Mesodermal cell (in vitro differentiated cells): ENCODE measurements at regions not wholly inside any gene's neighbourhood (a gene's known extent, or its start where the extent isn't known, plus 50 kb on each side); places are given as distances from the start of the nearest gene placed in this dataset.

Experiments used
- H3K27ac ChIP-seq: 2 replicates; pipeline ENCODE4 v1.7.0; 2013; ENCODE audit warnings: mild to moderate bottlenecking, low read depth, low read length, moderate library complexity; ENCODE audit not compliant: severe bottlenecking
- H3K36me3 ChIP-seq: 2 replicates; pipeline ENCODE4 v1.7.1; 2013; ENCODE audit warnings: mild to moderate bottlenecking, low read length, moderate library complexity; ENCODE audit not compliant: control insufficient read depth, insufficient read depth
- H3K4me1 ChIP-seq: one replicate; pipeline ENCODE4 v1.7.1; 2013; ENCODE audit warnings: mild to moderate bottlenecking, low read length; ENCODE audit not compliant: insufficient read depth, control insufficient read depth, poor library complexity, severe bottlenecking
- H3K4me3 ChIP-seq: 2 replicates; pipeline ENCODE4 v1.7.0; 2013; ENCODE audit warnings: low read length, control low read depth, mild to moderate bottlenecking; ENCODE audit not compliant: insufficient read depth, poor library complexity, severe bottlenecking; ENCODE audit errors: extremely low read depth
- H3K9me3 ChIP-seq: 2 replicates; pipeline ENCODE4 v1.7.1; 2013; ENCODE audit warnings: mild to moderate bottlenecking, low read length, moderate library complexity; ENCODE audit not compliant: control insufficient read depth
- WGBS, 2 experiments: methylation state at CpG; one replicate each; pipeline ENCODE4 v1.1.5; 2013; ENCODE audit warnings: missing lambda C conversion rate in 2 of 2; ENCODE audit not compliant: insufficient coverage in 2 of 2; 5-methylcytosine and 5-hydroxymethylcytosine counted together

DNA sequence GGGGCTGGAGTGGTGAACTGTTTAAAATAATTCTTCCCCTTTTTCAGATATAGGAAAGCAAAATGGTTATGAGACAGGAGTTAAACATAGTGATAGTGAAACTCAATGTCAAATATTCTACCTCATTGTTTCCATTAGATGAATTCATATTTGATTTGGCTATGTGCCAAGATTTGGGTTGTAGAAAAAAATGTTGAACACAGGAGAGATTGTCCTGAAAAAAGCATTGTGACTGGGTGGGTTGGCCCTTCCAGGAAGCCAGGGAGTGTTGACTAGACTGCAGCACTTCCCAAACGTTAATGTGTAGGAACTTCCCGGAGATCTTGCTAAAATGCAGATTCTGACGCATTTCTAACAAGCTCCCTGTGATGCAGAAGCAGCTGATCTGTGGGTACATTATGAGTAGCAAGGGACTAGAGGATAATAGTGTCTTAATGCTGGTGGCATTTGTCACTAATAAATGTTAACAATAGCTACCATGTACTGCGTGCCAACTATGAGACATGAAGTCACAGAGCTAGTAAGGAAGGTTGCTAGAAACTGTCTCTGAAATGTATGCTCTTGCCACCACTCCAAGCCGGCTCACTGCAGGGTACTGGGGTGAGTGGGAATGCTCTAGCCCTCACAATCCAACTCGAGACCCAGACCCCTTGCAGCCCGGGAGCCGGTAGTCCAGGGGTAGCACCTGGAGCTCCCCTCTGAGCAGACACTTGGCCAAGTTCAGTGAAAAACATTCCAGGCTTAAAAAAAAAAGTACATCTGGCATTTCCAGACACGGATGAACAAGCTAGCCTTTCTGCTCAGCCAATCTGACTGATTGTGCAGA lies 120.6 kb downstream of the CD47 start:
- WGBS, 2 experiments: 70 to 92% methylated on average over 2 to 4 of the region's 9 CpGs
- no peaks in the 10 kb centered on the region for H3K4me1 ChIP-seq
- H3K36me3 ChIP-seq: no peaks in the 10 kb centered on the region
- H3K27ac ChIP-seq: no peak overlapping the region
- no peak overlapping the region for H3K4me3 ChIP-seq
- H3K9me3 ChIP-seq: no peaks in the 10 kb centered on the region

DNA sequence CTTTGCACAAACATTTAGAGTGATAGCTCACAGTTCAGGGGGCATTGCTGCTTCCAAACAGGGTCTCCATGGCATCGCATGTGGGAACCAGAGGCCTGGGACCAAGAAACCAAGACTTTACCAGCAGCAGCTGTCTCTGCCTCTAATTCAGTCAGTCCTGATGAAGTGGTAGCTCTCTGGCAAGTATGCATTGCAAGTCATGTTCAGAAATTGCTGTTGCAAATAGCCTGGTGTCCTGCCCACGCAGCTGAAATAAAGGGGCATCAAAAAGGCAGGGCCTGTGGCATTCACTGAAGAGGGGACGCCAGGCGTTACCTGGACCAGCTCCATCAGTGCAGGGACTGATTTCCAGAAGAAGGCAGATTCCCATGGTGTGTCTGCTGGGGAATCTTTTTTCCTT lies 121.3 kb downstream of the CD47 start:
- Histone ChIP-seq H3K9me3 (no peaks in the 10 kb centered on the region), H3K36me3 (no peaks in the 10 kb centered on the region), H3K27ac (no peak overlapping the region), H3K4me3 (no peak overlapping the region), H3K4me1 (no peaks in the 10 kb centered on the region)
- WGBS, 2 experiments: 87 to 96% methylated on average over 4 of the region's 4 CpGs

GRCh38 chr3:107966276-107966675 lies 124.6 kb downstream of the CD47 start:
- no peaks in the 10 kb centered on the region for H3K36me3 ChIP-seq
- H3K9me3 ChIP-seq: no peaks in the 10 kb centered on the region
- no peak overlapping the region for H3K4me3 ChIP-seq
- no peaks in the 10 kb centered on the region for H3K4me1 ChIP-seq
- WGBS, 2 experiments: 77 to 100% methylated on average over 1 to 4 of the region's 5 CpGs
- H3K27ac ChIP-seq: no peak overlapping the region

GRCh38 chr3:107965136-107965655 lies 125.6 kb downstream of the CD47 start:
- Histone ChIP-seq H3K4me3 (no peak overlapping the region), H3K36me3 (no peaks in the 10 kb centered on the region), H3K4me1 (no peaks in the 10 kb centered on the region), H3K27ac (no peak overlapping the region), H3K9me3 (no peaks in the 10 kb centered on the region)
- 60% methylated on average over 2 of the region's 5 CpGs; no CpG with 5 or more reads in 1 of the 2 experiments for WGBS, 2 experiments

DNA sequence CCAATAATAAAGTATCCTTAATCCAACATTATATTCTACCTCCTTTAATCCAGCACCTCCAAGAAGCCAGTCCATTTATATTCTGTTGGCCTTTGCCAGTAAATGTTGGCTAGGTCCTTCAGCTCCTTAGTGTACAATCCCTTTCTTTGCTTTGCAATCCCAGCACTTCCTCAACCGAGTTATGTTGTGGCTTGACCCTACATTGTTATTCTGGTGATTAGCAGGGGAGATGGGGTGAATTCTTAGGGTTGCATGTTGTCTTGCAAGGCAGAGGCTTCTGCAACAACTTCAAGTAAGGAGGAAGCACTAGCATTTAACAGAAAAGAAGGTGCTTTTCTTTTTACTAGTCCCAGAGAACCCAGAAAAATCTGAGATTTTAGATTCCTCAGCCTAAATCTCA lies 127.2 kb downstream of the CD47 start:
- no peak overlapping the region for H3K27ac ChIP-seq
- no peak overlapping the region for H3K4me3 ChIP-seq
- no peaks in the 10 kb centered on the region for H3K36me3 ChIP-seq
- H3K4me1 ChIP-seq: peaks cover 6% of the 10 kb centered on the region
- WGBS, 2 experiments: no CpG with 5 or more reads among the region's 1 CpG
- H3K9me3 ChIP-seq: no peaks in the 10 kb centered on the region

DNA sequence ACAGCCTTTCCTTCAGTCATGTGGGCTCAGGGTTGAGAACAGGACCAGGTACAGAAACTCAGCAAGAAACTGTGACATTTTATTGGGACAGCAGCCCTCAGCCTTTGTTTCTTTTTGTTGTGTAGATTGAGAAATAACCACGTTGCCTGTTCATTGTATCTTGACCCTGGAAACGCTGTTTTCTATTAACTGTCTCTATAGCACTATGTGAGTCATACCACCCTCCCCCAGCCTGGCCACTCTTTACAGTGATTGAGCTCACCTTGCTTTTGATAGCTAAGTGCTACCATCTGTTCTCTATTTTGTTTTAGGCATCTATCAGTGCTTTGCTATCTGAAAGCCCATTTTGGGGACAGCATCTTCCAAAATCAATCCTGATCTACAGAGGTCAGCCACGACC lies 127.9 kb downstream of the CD47 start:
- H3K36me3 ChIP-seq: no peaks in the 10 kb centered on the region
- H3K9me3 ChIP-seq: no peaks in the 10 kb centered on the region
- peaks cover 6% of the 10 kb centered on the region for H3K4me1 ChIP-seq
- WGBS, 2 experiments: 75 to 97% methylated on average over 2 of the region's 3 CpGs
- no peak overlapping the region for H3K4me3 ChIP-seq
- no peak overlapping the region for H3K27ac ChIP-seq

GRCh38 chr3:107962037-107962436 lies 128.8 kb downstream of the CD47 start:
- WGBS, 2 experiments: 86 to 94% methylated on average over 2 to 4 of the region's 4 CpGs
- H3K36me3 ChIP-seq: no peaks in the 10 kb centered on the region
- H3K4me1 ChIP-seq: peaks cover 15% of the 10 kb centered on the region
- H3K9me3 ChIP-seq: no peaks in the 10 kb centered on the region
- no peak overlapping the region for H3K27ac ChIP-seq
- no peak overlapping the region for H3K4me3 ChIP-seq

GRCh38 chr3:107959550-107960154 lies 131.2 kb downstream of the CD47 start:
- Histone ChIP-seq H3K36me3 (no peaks in the 10 kb centered on the region), H3K27ac (no peak overlapping the region), H3K9me3 (no peaks in the 10 kb centered on the region), H3K4me3 (no peak overlapping the region), H3K4me1 (peaks cover 20% of the 10 kb centered on the region)
- 83 to 100% methylated on average over 1 to 2 of the region's 2 CpGs for WGBS, 2 experiments

DNA sequence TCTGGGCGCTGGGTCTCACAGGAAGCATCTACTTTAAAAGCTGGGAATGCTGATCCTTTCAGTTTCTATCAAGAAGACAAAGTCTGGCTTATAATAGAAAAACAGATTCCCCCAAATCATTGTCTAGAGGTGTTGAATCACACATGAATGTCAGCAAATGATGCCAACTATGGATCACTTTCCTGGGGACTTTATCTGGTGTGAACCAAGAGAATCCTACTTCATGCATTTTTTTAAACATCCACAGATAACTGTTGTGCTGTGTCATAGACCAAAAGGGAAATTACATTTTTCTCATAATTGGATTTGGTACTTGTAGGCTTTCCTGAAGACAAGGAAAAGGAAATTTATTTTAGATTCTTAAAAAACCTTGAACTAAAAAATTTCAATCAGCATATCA lies 132.7 kb downstream of the CD47 start:
- Histone ChIP-seq H3K4me3 (no peak overlapping the region), H3K4me1 (peaks cover 20% of the 10 kb centered on the region), H3K36me3 (no peaks in the 10 kb centered on the region), H3K9me3 (no peaks in the 10 kb centered on the region), H3K27ac (no peak overlapping the region)
- WGBS, 2 experiments: 83 to 88% methylated on average over 1 of the region's 1 CpG

- 76 to 93% methylated on average over 6 of the region's 10 CpGs for WGBS, 2 experiments
- Histone ChIP-seq H3K36me3 (no peaks in the 10 kb centered on the region), H3K27ac (no peak overlapping the region), H3K4me3 (no peak overlapping the region), H3K4me1 (peaks cover 20% of the 10 kb centered on the region), H3K9me3 (no peaks in the 10 kb centered on the region)
Observed at GRCh38 chr3:107956991-107957900, 133.6 kb downstream of the CD47 start.
